PC-3 (cell line): ENCODE measurements at regions not wholly inside any gene's neighbourhood (a gene's known extent, or its start where the extent isn't known, plus 50 kb on each side); places are given as distances from the start of the nearest gene placed in this dataset.
"Not testable (repeated sequence)": the region's sequence is repeated elsewhere in the genome, so short reads cannot be mapped to it uniquely, and the experiment has no call there.

ENCODE experiments used
- ATAC-seq: fragments of 200-7000 bp; cut with Tn5 transposase; 2 replicates; pipeline ENCODE4 v1.9.1; 2020; ENCODE audit warnings: mild to moderate bottlenecking, moderate library complexity
- BruUV-seq: library from RNA; stranded (reverse); fragments of 400-500 nt; replicated peaks from 2 replicates; lab custom pipeline; 2021; lab: Mats Ljungman, UMichigan
- CTCF ChIA-PET: fragments of 300-600 bp; sonication (Branson Sonifier 250); formaldehyde crosslinking; loops from one replicate; lab custom pipeline; 2022; ENCODE audit warnings: antibody characterized with exemption; lab: Charles Lee
- POLR2A ChIA-PET: fragments of 300-600 bp; sonication (Branson Sonifier 250); formaldehyde crosslinking; loops from one replicate; lab custom pipeline; 2022; ENCODE audit warnings: antibody characterized with exemption; ENCODE audit not compliant: unreplicated experiment; lab: Charles Lee
- DNase-seq: peaks from one replicate; pipeline ENCODE4 v3.0.0-alpha.2; 2015
- H2AFZ ChIP-seq: fragments of 300-600 bp; sonication (generic); 2 replicates; pipeline ENCODE4 v1.6.0; 2016; ENCODE audit warnings: antibody characterized with exemption, low read length
- H3F3A ChIP-seq: fragments of 300-600 bp; sonication (generic); one replicate; pipeline ENCODE4 v1.6.0; 2017; ENCODE audit warnings: antibody characterized with exemption, low read length, control low read depth, mild to moderate bottlenecking; ENCODE audit not compliant: unreplicated experiment
- H3K27ac ChIP-seq: fragments of 300-600 bp; sonication (generic); 2 replicates; pipeline ENCODE4 v1.5.1; 2016; ENCODE audit warnings: mild to moderate bottlenecking, low read length
- H3K27me3 ChIP-seq: fragments of 300-600 bp; sonication (generic); 2 replicates; pipeline ENCODE4 v1.6.1; 2016; ENCODE audit warnings: low read length, mixed read lengths
- H3K36me3 ChIP-seq: fragments of 300-600 bp; sonication (generic); 2 replicates; pipeline ENCODE4 v1.6.1; 2016; ENCODE audit warnings: low read depth, mixed run types, low read length, mixed read lengths
- H3K4me1 ChIP-seq: fragments of 300-600 bp; sonication (generic); 2 replicates; pipeline ENCODE4 v1.5.1; 2016; ENCODE audit warnings: low read length; ENCODE audit not compliant: insufficient read depth
- H3K4me2 ChIP-seq: fragments of 300-600 bp; sonication (generic); 2 replicates; pipeline ENCODE4 v1.6.0; 2016; ENCODE audit warnings: low read length
- H3K4me3 ChIP-seq: fragments of 300-600 bp; sonication (generic); 2 replicates; pipeline ENCODE4 v1.5.1; 2016; ENCODE audit warnings: mild to moderate bottlenecking, low read length, mixed read lengths
- H3K79me2 ChIP-seq: fragments of 300-600 bp; sonication (generic); 2 replicates; pipeline ENCODE4 v1.6.1; 2017; ENCODE audit warnings: low read length, mixed read lengths
- H3K9ac ChIP-seq: fragments of 300-600 bp; sonication (generic); 2 replicates; pipeline ENCODE4 v1.6.0; 2016; ENCODE audit warnings: mild to moderate bottlenecking, low read length
- H3K9me2 ChIP-seq: fragments of 300-600 bp; sonication (generic); replicated peaks from 2 replicates; pipeline ENCODE4 v1.6.1; 2016; ENCODE audit warnings: mixed run types, low read length, mixed read lengths
- H3K9me3 ChIP-seq: fragments of 300-600 bp; sonication (generic); 2 replicates; pipeline ENCODE4 v1.6.1; 2016; ENCODE audit warnings: low read length, mixed read lengths
- H4K20me1 ChIP-seq: fragments of 300-600 bp; sonication (generic); 2 replicates; pipeline ENCODE4 v1.6.1; 2016; ENCODE audit warnings: low read length, mixed read lengths
- EZH2 ChIP-seq: fragments of 300-600 bp; sonication (generic); IDR thresholded peaks from one replicate; pipeline ENCODE4 v1.6.1; 2017; ENCODE audit warnings: antibody characterized with exemption, mild to moderate bottlenecking, low read length; ENCODE audit not compliant: unreplicated experiment
- EZH2phosphoT487 ChIP-seq: fragments of 300-600 bp; sonication (generic); IDR thresholded peaks from 2 replicates; pipeline ENCODE4 v1.6.1; 2018; ENCODE audit warnings: mild to moderate bottlenecking, antibody characterized with exemption, low read length, borderline replicate concordance
- intact Hi-C: fragments of 100-400 bp; cut with micrococcal nuclease; formaldehyde crosslinking; loops from 2 replicates; pipeline ENCODE4 v1.9.0; 2023
- TF ChIP-seq, protein P1 (sequence below): fragments of 300-600 bp; sonication (generic); conservative IDR thresholded peaks from 2 replicates; pipeline ENCODE4 v1.5.1; 2017; ENCODE audit warnings: antibody characterized with exemption, low read depth, mild to moderate bottlenecking, low read length

DNA sequence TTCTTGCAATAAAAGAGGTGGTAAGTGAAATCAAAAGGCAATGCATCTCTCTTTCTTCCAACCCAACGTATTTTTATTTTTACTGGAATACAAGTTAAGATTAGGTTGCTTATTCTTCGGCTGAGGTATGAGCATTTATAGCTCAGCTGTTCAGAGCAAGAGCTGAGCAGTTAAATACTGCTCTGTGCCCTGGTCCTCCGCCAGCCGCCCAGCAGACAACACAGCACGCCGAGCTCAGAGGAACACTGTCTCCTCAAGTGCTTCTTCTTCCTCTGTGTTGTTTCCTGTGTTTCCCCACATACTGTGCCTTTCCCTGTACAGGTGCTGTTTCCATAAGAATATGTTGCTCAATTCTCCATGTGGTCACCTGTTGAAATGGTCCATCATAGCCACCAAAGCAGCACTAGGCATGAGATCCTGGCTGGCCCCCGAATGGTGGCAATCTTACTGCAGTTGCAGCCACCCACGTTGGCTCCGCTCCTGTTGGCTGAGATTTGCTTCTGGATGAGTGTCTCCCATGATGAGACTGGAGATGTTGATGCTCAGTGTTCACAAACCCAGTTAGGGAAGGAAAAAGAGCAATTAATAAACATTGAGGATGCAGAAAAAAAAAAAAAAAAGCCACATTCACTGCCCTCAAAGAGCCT lies 515.3 kb downstream of the GRIN2A start:
- Histone ChIP-seq H3K9ac (no peak overlapping the region), H2AFZ (no peak overlapping the region), H3K27me3 (peaks cover 4% of the 10 kb centered on the region; the same call in 1 of the 2 replicates), H3K9me3 (no peaks in the 10 kb centered on the region), H3K4me2 (no peak overlapping the region), H3K79me2 (no peaks in the 10 kb centered on the region), H3F3A (no peaks in the 10 kb centered on the region), H4K20me1 (no peaks in the 10 kb centered on the region), H3K4me3 (no peak overlapping the region), H3K27ac (no peak overlapping the region), H3K36me3 (no peaks in the 10 kb centered on the region), H3K9me2 (no peaks in the 10 kb centered on the region), H3K4me1 (no peaks in the 10 kb centered on the region)
- no TSS peak for BruUV-seq
- CTCF ChIA-PET = no interaction called here
- POLR2A ChIA-PET = no interaction called here
- DNase-seq = no peak
- ATAC-seq = no peak
- intact Hi-C loops = no loop called here
- TF ChIP-seq, protein P1, sequence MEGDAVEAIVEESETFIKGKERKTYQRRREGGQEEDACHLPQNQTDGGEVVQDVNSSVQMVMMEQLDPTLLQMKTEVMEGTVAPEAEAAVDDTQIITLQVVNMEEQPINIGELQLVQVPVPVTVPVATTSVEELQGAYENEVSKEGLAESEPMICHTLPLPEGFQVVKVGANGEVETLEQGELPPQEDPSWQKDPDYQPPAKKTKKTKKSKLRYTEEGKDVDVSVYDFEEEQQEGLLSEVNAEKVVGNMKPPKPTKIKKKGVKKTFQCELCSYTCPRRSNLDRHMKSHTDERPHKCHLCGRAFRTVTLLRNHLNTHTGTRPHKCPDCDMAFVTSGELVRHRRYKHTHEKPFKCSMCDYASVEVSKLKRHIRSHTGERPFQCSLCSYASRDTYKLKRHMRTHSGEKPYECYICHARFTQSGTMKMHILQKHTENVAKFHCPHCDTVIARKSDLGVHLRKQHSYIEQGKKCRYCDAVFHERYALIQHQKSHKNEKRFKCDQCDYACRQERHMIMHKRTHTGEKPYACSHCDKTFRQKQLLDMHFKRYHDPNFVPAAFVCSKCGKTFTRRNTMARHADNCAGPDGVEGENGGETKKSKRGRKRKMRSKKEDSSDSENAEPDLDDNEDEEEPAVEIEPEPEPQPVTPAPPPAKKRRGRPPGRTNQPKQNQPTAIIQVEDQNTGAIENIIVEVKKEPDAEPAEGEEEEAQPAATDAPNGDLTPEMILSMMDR = no peak
- no peak for TF ChIP-seq EZH2
- no peak for TF ChIP-seq EZH2phosphoT487

DNA sequence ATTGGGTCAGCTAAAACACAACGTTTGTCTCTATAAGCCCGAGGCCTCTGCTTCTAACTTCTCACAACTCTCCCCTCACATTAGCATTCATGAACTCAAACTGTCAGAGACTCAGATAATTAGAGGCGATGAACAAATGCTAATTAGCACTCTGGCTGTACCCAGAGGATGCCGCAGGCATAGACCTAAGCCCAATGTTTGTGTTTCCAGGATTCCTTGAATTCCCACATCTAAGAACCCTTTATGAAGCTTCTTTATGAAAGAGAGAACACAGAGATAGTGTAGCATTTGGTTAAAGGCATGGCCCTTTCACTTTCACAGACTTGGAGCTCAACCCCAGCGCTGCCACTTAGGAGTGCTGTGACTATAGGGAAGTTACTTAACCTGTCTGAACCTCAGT lies 512.2 kb downstream of the GRIN2A start:
- Histone ChIP-seq H3K9ac (no peak overlapping the region), H3F3A (no peaks in the 10 kb centered on the region), H3K4me1 (no peaks in the 10 kb centered on the region), H4K20me1 (no peaks in the 10 kb centered on the region), H3K27me3 (peaks cover 4% of the 10 kb centered on the region; the same call in 1 of the 2 replicates), H3K27ac (no peak overlapping the region), H3K4me3 (no peak overlapping the region), H3K4me2 (no peak overlapping the region), H3K79me2 (no peaks in the 10 kb centered on the region), H3K9me3 (no peaks in the 10 kb centered on the region), H3K36me3 (no peaks in the 10 kb centered on the region), H2AFZ (no peak overlapping the region), H3K9me2 (no peaks in the 10 kb centered on the region)
- TF ChIP-seq EZH2 = no peak
- no peak for TF ChIP-seq EZH2phosphoT487
- TF ChIP-seq, protein P1 = no peak
- no peak for ATAC-seq
- no peak for DNase-seq
- CTCF ChIA-PET = no interaction called here
- intact Hi-C loops = no loop called here
- BruUV-seq = no TSS peak
- POLR2A ChIA-PET = no interaction called here

DNA sequence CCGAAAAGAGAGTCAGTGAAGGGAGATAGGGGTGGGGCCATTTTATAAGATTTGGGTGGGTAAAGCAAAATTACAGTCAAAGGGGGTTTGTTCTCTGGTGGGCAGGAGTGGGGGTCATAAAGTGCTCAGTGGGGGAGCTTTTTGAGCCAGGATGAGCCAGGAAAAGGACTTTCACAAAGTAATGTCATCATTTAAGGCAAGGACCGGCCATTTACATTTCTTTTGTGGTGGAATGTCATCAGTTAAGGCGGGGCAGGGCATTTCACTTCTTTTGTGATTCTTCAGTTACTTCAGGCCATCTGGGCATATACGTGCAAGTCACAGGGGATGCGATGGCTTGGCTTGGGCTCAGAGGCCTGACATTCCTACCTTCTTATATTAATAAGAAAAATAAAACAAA lies 511.6 kb downstream of the GRIN2A start:
- H3K79me2 ChIP-seq, H3K4me3 ChIP-seq, ATAC-seq, H3K4me2 ChIP-seq, H3F3A ChIP-seq, H3K9ac ChIP-seq, H3K27me3 ChIP-seq, BruUV-seq, H3K27ac ChIP-seq, DNase-seq, CTCF ChIA-PET, H3K9me3 ChIP-seq, intact Hi-C loops, H3K9me2 ChIP-seq, H2AFZ ChIP-seq, POLR2A ChIA-PET, H3K36me3 ChIP-seq, H3K4me1 ChIP-seq, H4K20me1 ChIP-seq: not testable (repeated sequence)

DNA sequence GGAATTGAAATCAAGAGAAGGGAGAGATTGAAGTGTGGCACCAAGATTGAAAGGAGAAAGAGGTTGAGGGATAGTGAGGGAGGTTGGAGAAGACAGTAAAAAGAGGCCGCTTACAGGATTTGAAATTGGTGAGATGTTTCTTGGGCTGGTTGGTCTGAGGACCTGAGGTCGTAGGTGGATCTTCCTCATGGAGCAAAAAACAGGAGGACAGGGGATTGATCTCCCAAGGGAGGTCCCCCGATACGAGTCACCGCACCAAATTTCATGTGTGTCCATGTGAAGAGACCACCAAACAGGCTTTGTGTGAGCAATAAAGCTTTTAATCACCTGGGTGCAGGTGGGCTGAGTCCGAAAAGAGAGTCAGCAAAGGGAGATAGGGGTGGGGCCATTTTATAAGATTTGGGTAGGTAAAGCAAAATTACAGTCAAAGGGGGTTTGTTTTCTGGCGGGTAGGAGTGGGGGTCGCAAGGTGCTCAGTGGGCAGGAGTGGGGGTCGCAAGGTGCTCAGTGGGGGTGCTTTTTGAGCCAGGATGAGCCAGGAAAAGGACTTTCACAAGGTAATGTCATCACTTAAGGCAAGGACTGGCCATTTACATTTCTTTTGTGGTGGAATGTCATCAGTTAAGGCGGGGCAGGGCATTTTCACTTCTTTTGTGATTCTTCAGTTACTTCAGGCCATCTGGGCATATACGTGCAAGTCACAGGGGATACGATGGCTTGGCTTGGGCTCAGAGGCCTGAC lies 505.5 kb downstream of the GRIN2A start:
- H3K4me1 ChIP-seq, H3K4me3 ChIP-seq, DNase-seq, H3K4me2 ChIP-seq, H3K79me2 ChIP-seq, intact Hi-C loops, BruUV-seq, POLR2A ChIA-PET, H4K20me1 ChIP-seq, H2AFZ ChIP-seq, CTCF ChIA-PET, H3K27ac ChIP-seq, H3K9me3 ChIP-seq, H3K36me3 ChIP-seq, ATAC-seq, H3K9me2 ChIP-seq, H3F3A ChIP-seq, H3K9ac ChIP-seq: not testable (repeated sequence)
- peaks cover 27% of the 10 kb centered on the region for H3K27me3 ChIP-seq
